ENCODE measurements at regions not wholly inside any gene's neighbourhood (a gene's known extent, or its start where the extent isn't known, plus 50 kb on each side); places are given as distances from the start of the nearest gene placed in this dataset.

GRCh38 chr3:190194506-190194905 lies 73.8 kb upstream of the P3H2 start:
- TF ChIP-seq CTCF (IDR thresholded peaks at IDR 0.05; ENCODE audit: insufficient read depth, low read length) (no peak), GABPA (IDR thresholded peaks at IDR 0.05; ENCODE audit: low read depth) (no peak), POLR2AphosphoS5 (IDR thresholded peaks at IDR 0.05; ENCODE audit: low read depth) (no peak), SPI1 (IDR thresholded peaks at IDR 0.05; ENCODE audit: borderline replicate concordance, low read depth) (no peak)
- TF ChIP-seq, protein P1, sequence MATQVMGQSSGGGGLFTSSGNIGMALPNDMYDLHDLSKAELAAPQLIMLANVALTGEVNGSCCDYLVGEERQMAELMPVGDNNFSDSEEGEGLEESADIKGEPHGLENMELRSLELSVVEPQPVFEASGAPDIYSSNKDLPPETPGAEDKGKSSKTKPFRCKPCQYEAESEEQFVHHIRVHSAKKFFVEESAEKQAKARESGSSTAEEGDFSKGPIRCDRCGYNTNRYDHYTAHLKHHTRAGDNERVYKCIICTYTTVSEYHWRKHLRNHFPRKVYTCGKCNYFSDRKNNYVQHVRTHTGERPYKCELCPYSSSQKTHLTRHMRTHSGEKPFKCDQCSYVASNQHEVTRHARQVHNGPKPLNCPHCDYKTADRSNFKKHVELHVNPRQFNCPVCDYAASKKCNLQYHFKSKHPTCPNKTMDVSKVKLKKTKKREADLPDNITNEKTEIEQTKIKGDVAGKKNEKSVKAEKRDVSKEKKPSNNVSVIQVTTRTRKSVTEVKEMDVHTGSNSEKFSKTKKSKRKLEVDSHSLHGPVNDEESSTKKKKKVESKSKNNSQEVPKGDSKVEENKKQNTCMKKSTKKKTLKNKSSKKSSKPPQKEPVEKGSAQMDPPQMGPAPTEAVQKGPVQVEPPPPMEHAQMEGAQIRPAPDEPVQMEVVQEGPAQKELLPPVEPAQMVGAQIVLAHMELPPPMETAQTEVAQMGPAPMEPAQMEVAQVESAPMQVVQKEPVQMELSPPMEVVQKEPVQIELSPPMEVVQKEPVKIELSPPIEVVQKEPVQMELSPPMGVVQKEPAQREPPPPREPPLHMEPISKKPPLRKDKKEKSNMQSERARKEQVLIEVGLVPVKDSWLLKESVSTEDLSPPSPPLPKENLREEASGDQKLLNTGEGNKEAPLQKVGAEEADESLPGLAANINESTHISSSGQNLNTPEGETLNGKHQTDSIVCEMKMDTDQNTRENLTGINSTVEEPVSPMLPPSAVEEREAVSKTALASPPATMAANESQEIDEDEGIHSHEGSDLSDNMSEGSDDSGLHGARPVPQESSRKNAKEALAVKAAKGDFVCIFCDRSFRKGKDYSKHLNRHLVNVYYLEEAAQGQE (IDR thresholded peaks at IDR 0.05; ENCODE audit: insufficient replicate concordance, low read depth): no peak
- H3K4me3 ChIP-seq (replicated peaks; ENCODE audit: insufficient read depth, low read length): no peak overlapping the region
- DNase-seq (ENCODE audit: low read depth in 1 of 2, low spot score in 1 of 2): no peak
- H3K27ac ChIP-seq (replicated peaks): no peak overlapping the region
- H3K27me3 ChIP-seq (ENCODE audit: insufficient read depth, poor library complexity, severe bottlenecking): no peaks in the 10 kb centered on the region

DNA sequence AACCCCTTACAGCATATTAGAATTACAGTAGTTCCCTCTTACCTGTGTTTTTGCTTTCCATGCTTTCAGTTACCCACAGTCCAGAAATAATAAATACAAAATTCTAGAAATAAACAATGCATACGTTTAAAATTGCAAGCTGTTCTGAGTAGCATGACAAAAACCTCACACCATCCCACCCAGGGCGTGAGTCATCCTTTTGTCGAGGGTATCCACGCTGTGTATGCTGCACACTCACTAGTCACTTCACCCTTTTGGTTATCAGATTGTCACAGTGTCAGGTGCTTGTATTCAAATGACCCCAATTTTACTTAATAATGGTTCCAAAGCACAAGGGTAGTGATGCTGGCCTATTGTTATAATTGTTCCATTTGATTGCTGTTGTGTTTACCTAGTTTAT lies 72.5 kb upstream of the P3H2 start:
- Histone ChIP-seq H3K27me3 (ENCODE audit: insufficient read depth, poor library complexity, severe bottlenecking) (no peaks in the 10 kb centered on the region), H3K27ac (replicated peaks) (no peak overlapping the region), H3K4me3 (replicated peaks; ENCODE audit: insufficient read depth, low read length) (no peak overlapping the region)
- no peak for TF ChIP-seq POLR2AphosphoS5 (IDR thresholded peaks at IDR 0.05; ENCODE audit: low read depth)
- TF ChIP-seq SPI1 (IDR thresholded peaks at IDR 0.05; ENCODE audit: borderline replicate concordance, low read depth): no peak
- no peak for TF ChIP-seq GABPA (IDR thresholded peaks at IDR 0.05; ENCODE audit: low read depth)
- no peak for TF ChIP-seq CTCF (IDR thresholded peaks at IDR 0.05; ENCODE audit: insufficient read depth, low read length)
- TF ChIP-seq, protein P1 (IDR thresholded peaks at IDR 0.05; ENCODE audit: insufficient replicate concordance, low read depth): no peak
- no peak for DNase-seq (ENCODE audit: low read depth in 1 of 2, low spot score in 1 of 2)

GRCh38 chr3:190192739-190193138 lies 72.0 kb upstream of the P3H2 start:
- no peaks in the 10 kb centered on the region for H3K27me3 ChIP-seq (ENCODE audit: insufficient read depth, poor library complexity, severe bottlenecking)
- no peak for DNase-seq (ENCODE audit: low read depth in 1 of 2, low spot score in 1 of 2)
- no peak overlapping the region for H3K27ac ChIP-seq (replicated peaks)
- no peak for TF ChIP-seq CTCF (IDR thresholded peaks at IDR 0.05; ENCODE audit: insufficient read depth, low read length)
- TF ChIP-seq SPI1 (IDR thresholded peaks at IDR 0.05; ENCODE audit: borderline replicate concordance, low read depth): no peak
- TF ChIP-seq GABPA (IDR thresholded peaks at IDR 0.05; ENCODE audit: low read depth): no peak
- TF ChIP-seq, protein P1 (IDR thresholded peaks at IDR 0.05; ENCODE audit: insufficient replicate concordance, low read depth): no peak
- TF ChIP-seq POLR2AphosphoS5 (IDR thresholded peaks at IDR 0.05; ENCODE audit: low read depth): no peak
- no peak overlapping the region for H3K4me3 ChIP-seq (replicated peaks; ENCODE audit: insufficient read depth, low read length)

All from HL-60 (cell line).